ENCODE measurements at regions not wholly inside any gene's neighbourhood (a gene's known extent, or its start where the extent isn't known, plus 50 kb on each side); places are given as distances from the start of the nearest gene placed in this dataset.

DNA sequence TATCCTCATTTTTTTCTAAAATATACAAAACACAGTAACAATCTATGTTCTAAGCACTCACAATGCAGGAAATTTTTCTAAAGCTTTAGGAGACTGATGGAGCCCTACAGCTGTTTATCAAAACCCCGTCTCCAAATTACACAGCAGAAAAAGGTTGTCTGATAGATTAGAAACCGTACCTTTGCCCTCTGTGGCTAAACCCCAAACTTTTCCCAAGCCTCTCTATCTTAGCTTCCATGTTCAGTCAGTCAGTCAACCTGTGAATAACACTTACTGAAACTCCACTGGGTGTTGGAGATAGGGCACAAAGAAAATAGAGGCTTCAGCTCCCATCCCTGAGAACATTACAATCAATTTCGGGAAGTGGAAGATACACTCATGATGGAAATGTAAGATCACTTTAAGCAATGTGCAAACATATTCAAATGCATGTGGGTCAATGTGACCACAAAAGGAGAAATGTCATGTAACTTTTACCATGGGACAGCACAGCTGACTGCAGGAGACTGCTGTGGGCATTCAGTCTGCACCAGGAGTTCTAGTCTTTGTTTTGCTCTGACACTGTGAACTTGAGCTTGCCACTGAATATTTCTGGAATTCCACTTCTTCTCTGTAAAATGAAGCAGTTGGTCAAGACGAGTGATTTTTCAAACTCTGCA lies 279.5 kb upstream of the PIK3R1 start:
- TF ChIP-seq, protein P1, sequence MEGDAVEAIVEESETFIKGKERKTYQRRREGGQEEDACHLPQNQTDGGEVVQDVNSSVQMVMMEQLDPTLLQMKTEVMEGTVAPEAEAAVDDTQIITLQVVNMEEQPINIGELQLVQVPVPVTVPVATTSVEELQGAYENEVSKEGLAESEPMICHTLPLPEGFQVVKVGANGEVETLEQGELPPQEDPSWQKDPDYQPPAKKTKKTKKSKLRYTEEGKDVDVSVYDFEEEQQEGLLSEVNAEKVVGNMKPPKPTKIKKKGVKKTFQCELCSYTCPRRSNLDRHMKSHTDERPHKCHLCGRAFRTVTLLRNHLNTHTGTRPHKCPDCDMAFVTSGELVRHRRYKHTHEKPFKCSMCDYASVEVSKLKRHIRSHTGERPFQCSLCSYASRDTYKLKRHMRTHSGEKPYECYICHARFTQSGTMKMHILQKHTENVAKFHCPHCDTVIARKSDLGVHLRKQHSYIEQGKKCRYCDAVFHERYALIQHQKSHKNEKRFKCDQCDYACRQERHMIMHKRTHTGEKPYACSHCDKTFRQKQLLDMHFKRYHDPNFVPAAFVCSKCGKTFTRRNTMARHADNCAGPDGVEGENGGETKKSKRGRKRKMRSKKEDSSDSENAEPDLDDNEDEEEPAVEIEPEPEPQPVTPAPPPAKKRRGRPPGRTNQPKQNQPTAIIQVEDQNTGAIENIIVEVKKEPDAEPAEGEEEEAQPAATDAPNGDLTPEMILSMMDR (IDR thresholded peaks at IDR 0.05; ENCODE audit: low read depth, low read length, missing input control) = no peak
- TF ChIP-seq, protein P2, sequence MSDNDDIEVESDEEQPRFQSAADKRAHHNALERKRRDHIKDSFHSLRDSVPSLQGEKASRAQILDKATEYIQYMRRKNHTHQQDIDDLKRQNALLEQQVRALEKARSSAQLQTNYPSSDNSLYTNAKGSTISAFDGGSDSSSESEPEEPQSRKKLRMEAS (IDR thresholded peaks at IDR 0.05) = no peak
- TF ChIP-seq, protein P3, sequence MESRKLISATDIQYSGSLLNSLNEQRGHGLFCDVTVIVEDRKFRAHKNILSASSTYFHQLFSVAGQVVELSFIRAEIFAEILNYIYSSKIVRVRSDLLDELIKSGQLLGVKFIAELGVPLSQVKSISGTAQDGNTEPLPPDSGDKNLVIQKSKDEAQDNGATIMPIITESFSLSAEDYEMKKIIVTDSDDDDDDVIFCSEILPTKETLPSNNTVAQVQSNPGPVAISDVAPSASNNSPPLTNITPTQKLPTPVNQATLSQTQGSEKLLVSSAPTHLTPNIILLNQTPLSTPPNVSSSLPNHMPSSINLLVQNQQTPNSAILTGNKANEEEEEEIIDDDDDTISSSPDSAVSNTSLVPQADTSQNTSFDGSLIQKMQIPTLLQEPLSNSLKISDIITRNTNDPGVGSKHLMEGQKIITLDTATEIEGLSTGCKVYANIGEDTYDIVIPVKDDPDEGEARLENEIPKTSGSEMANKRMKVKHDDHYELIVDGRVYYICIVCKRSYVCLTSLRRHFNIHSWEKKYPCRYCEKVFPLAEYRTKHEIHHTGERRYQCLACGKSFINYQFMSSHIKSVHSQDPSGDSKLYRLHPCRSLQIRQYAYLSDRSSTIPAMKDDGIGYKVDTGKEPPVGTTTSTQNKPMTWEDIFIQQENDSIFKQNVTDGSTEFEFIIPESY (IDR thresholded peaks at IDR 0.05) = peak; percentile 27
- TF ChIP-seq FOXA2 (IDR thresholded peaks at IDR 0.05) (no peak), YY1 (IDR thresholded peaks at IDR 0.05) (peak; percentile 65), RAD21 (IDR thresholded peaks at IDR 0.05) (peak; percentile 16 to 20), SP1 (IDR thresholded peaks at IDR 0.05) (peak; percentile 70), GABPA (IDR thresholded peaks at IDR 0.05 in 1 of 2, conservative IDR thresholded peaks at IDR 0.05 in 1 of 2) (no peak), EGR1 (IDR thresholded peaks at IDR 0.05; ENCODE audit: low read depth in 2 of 2) (no peak)
- TF ChIP-seq, protein P4, sequence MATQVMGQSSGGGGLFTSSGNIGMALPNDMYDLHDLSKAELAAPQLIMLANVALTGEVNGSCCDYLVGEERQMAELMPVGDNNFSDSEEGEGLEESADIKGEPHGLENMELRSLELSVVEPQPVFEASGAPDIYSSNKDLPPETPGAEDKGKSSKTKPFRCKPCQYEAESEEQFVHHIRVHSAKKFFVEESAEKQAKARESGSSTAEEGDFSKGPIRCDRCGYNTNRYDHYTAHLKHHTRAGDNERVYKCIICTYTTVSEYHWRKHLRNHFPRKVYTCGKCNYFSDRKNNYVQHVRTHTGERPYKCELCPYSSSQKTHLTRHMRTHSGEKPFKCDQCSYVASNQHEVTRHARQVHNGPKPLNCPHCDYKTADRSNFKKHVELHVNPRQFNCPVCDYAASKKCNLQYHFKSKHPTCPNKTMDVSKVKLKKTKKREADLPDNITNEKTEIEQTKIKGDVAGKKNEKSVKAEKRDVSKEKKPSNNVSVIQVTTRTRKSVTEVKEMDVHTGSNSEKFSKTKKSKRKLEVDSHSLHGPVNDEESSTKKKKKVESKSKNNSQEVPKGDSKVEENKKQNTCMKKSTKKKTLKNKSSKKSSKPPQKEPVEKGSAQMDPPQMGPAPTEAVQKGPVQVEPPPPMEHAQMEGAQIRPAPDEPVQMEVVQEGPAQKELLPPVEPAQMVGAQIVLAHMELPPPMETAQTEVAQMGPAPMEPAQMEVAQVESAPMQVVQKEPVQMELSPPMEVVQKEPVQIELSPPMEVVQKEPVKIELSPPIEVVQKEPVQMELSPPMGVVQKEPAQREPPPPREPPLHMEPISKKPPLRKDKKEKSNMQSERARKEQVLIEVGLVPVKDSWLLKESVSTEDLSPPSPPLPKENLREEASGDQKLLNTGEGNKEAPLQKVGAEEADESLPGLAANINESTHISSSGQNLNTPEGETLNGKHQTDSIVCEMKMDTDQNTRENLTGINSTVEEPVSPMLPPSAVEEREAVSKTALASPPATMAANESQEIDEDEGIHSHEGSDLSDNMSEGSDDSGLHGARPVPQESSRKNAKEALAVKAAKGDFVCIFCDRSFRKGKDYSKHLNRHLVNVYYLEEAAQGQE (IDR thresholded peaks at IDR 0.05) = no peak

Data from liver (tissue), 3 donors.